Fibroblast of lung (primary cell): ENCODE measurements at regions not wholly inside any gene's neighbourhood (a gene's known extent, or its start where the extent isn't known, plus 50 kb on each side); places are given as distances from the start of the nearest gene placed in this dataset.

Experiments used
- DNase-seq, 2 donors: peaks; one replicate each; pipeline versions ENCODE4 v3.0.0 to v3.0.0-alpha.2; 2010; ENCODE audit warnings: low read depth in 2 of 2
- H2AFZ ChIP-seq: 2 replicates; pipeline ENCODE4 v1.5.1; 2012; ENCODE audit warnings: low read length, control low read depth, inconsistent platforms
- H3K27ac ChIP-seq: 2 replicates; pipeline ENCODE4 v1.5.1; 2011; ENCODE audit warnings: low read length, control low read depth; ENCODE audit not compliant: insufficient read depth
- H3K27me3 ChIP-seq: 2 replicates; pipeline ENCODE4 v1.5.1; 2011; ENCODE audit warnings: mild to moderate bottlenecking, low read length; ENCODE audit not compliant: control insufficient read depth, insufficient read depth
- H3K36me3 ChIP-seq: 2 replicates; pipeline ENCODE4 v1.5.1; 2011; ENCODE audit warnings: low read length; ENCODE audit not compliant: control insufficient read depth, insufficient read depth
- H3K4me1 ChIP-seq: 2 replicates; pipeline ENCODE4 v1.5.1; 2011; ENCODE audit warnings: low read length; ENCODE audit not compliant: control insufficient read depth, insufficient read depth; ENCODE audit errors: extremely low read depth
- H3K4me2 ChIP-seq: 2 replicates; pipeline ENCODE4 v1.5.1; 2011; ENCODE audit warnings: low read length, control low read depth; ENCODE audit not compliant: insufficient read depth; ENCODE audit errors: extremely low read depth
- H3K4me3 ChIP-seq, 4 experiments: fragments of 200-600 bp in 1 of 4; sonication (generic) in 1 of 4; replicated peaks in 1 of 4; 2 replicates each; pipeline ENCODE4 v1.5.1; 2011 to 2016; ENCODE audit warnings: low read length in 4 of 4, low read depth in 3 of 4, mild to moderate bottlenecking in 3 of 4, control low read depth in 2 of 4, inconsistent platforms in 1 of 4, mixed read lengths in 1 of 4; ENCODE audit not compliant: insufficient read depth in 1 of 4; ENCODE audit errors: control extremely low read depth in 1 of 4
- H3K79me2 ChIP-seq: 2 replicates; pipeline ENCODE4 v1.5.1; 2012; ENCODE audit warnings: mild to moderate bottlenecking, low read length, inconsistent platforms; ENCODE audit not compliant: control insufficient read depth, insufficient read depth
- H3K9ac ChIP-seq: 2 replicates; pipeline ENCODE4 v1.5.1; 2011; ENCODE audit warnings: mild to moderate bottlenecking, low read length, control low read depth; ENCODE audit not compliant: insufficient read depth
- H3K9me3 ChIP-seq: 2 replicates; pipeline ENCODE4 v1.5.1; 2012; ENCODE audit warnings: low read depth, low read length; ENCODE audit not compliant: control insufficient read depth, insufficient read depth
- H4K20me1 ChIP-seq: 2 replicates; pipeline ENCODE4 v1.5.1; 2011; ENCODE audit warnings: low read length; ENCODE audit not compliant: control insufficient read depth, insufficient read depth; ENCODE audit errors: extremely low read depth
- EZH2 ChIP-seq: IDR thresholded peaks from 2 replicates; pipeline ENCODE4 v1.5.1; 2012; ENCODE audit warnings: low read length, control low read depth, mild to moderate bottlenecking; ENCODE audit errors: missing control alignments
- TF ChIP-seq, protein P1 (sequence below), 2 donors: IDR thresholded peaks in 1 of 2; conservative IDR thresholded peaks in 1 of 2; 1 replicate in 1 of 2; 2 replicates in 1 of 2; pipeline ENCODE4 v1.5.1; 2011 to 2012; ENCODE audit warnings: low read length in 2 of 2, control low read depth in 1 of 2, inconsistent platforms in 1 of 2, low read depth in 1 of 2, mild to moderate bottlenecking in 1 of 2

GRCh38 chr12:91657032-91657431 lies 474.4 kb upstream of the DCN start:
- H3K36me3 ChIP-seq = no peaks in the 10 kb centered on the region
- H3K9ac ChIP-seq = no peak overlapping the region
- H3K4me3 ChIP-seq = no peak overlapping the region
- no peaks in the 10 kb centered on the region for H3K79me2 ChIP-seq
- no peaks in the 10 kb centered on the region for H3K27me3 ChIP-seq
- no peak for DNase-seq
- H3K4me2 ChIP-seq = no peak overlapping the region
- TF ChIP-seq, protein P1, sequence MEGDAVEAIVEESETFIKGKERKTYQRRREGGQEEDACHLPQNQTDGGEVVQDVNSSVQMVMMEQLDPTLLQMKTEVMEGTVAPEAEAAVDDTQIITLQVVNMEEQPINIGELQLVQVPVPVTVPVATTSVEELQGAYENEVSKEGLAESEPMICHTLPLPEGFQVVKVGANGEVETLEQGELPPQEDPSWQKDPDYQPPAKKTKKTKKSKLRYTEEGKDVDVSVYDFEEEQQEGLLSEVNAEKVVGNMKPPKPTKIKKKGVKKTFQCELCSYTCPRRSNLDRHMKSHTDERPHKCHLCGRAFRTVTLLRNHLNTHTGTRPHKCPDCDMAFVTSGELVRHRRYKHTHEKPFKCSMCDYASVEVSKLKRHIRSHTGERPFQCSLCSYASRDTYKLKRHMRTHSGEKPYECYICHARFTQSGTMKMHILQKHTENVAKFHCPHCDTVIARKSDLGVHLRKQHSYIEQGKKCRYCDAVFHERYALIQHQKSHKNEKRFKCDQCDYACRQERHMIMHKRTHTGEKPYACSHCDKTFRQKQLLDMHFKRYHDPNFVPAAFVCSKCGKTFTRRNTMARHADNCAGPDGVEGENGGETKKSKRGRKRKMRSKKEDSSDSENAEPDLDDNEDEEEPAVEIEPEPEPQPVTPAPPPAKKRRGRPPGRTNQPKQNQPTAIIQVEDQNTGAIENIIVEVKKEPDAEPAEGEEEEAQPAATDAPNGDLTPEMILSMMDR (conservative IDR thresholded peaks at IDR 0.05 in 1 of 2, IDR thresholded peaks at IDR 0.05 in 1 of 2; ENCODE audit: low read depth in 1 of 2, low read length in 2 of 2) = no peak
- no peak for TF ChIP-seq EZH2
- H2AFZ ChIP-seq = no peak overlapping the region
- no peaks in the 10 kb centered on the region for H3K4me1 ChIP-seq
- no peaks in the 10 kb centered on the region for H4K20me1 ChIP-seq
- H3K27ac ChIP-seq = no peak overlapping the region
- H3K9me3 ChIP-seq = no peaks in the 10 kb centered on the region

GRCh38 chr12:91655966-91656365 lies 473.3 kb upstream of the DCN start:
- Histone ChIP-seq H2AFZ (no peak overlapping the region), H3K79me2 (no peaks in the 10 kb centered on the region), H3K4me3 (no peak overlapping the region), H3K27ac (no peak overlapping the region), H3K4me2 (no peak overlapping the region), H3K9me3 (no peaks in the 10 kb centered on the region), H3K9ac (no peak overlapping the region), H3K27me3 (no peaks in the 10 kb centered on the region), H3K36me3 (no peaks in the 10 kb centered on the region), H4K20me1 (no peaks in the 10 kb centered on the region), H3K4me1 (no peaks in the 10 kb centered on the region)
- no peak for DNase-seq
- TF ChIP-seq, protein P1 (conservative IDR thresholded peaks at IDR 0.05 in 1 of 2, IDR thresholded peaks at IDR 0.05 in 1 of 2; ENCODE audit: low read depth in 1 of 2, low read length in 2 of 2) = no peak
- TF ChIP-seq EZH2 = no peak

GRCh38 chr12:91654087-91654486 lies 471.5 kb upstream of the DCN start:
- H3K4me3 ChIP-seq = no peak overlapping the region
- no peaks in the 10 kb centered on the region for H3K9me3 ChIP-seq
- H3K27ac ChIP-seq = no peak overlapping the region
- H3K79me2 ChIP-seq = no peaks in the 10 kb centered on the region
- H3K4me1 ChIP-seq = no peaks in the 10 kb centered on the region
- H2AFZ ChIP-seq = no peak overlapping the region
- H3K27me3 ChIP-seq = no peaks in the 10 kb centered on the region
- no peak overlapping the region for H3K4me2 ChIP-seq
- DNase-seq = no peak
- H3K36me3 ChIP-seq = no peaks in the 10 kb centered on the region
- no peaks in the 10 kb centered on the region for H4K20me1 ChIP-seq
- H3K9ac ChIP-seq = no peak overlapping the region
- TF ChIP-seq, protein P1 (conservative IDR thresholded peaks at IDR 0.05 in 1 of 2, IDR thresholded peaks at IDR 0.05 in 1 of 2; ENCODE audit: low read depth in 1 of 2, low read length in 2 of 2) = no peak
- no peak for TF ChIP-seq EZH2
